ENCODE measurements at regions not wholly inside any gene's neighbourhood (a gene's known extent, or its start where the extent isn't known, plus 50 kb on each side); places are given as distances from the start of the nearest gene placed in this dataset.

- TF ChIP-seq EZH2phosphoT487 (IDR thresholded peaks at IDR 0.05; ENCODE audit: borderline replicate concordance), result no peak
- no peak for TF ChIP-seq CTCF (conservative IDR thresholded peaks at IDR 0.05; ENCODE audit: low read length)
- Histone ChIP-seq H3K4me1 (ENCODE audit: insufficient read depth, low read length, poor library complexity, severe bottlenecking) (no peaks in the 10 kb centered on the region), H2AFZ (ENCODE audit: low read length) (no peak overlapping the region), H3K9me2 (replicated peaks; ENCODE audit: low read depth, low read length) (no peaks in the 10 kb centered on the region), H3F3A (ENCODE audit: low read depth) (no peaks in the 10 kb centered on the region), H3K36me3 (ENCODE audit: insufficient read depth, low read length) (no peaks in the 10 kb centered on the region), H3K79me2 (ENCODE audit: insufficient read depth, low read length) (no peaks in the 10 kb centered on the region), H4K20me1 (ENCODE audit: insufficient read depth, low read length, poor library complexity, severe bottlenecking) (no peaks in the 10 kb centered on the region), H3K9ac (ENCODE audit: low read depth, low read length, poor library complexity, severe bottlenecking) (no peak overlapping the region), H3K4me3 (ENCODE audit: low read length, poor library complexity, severe bottlenecking) (no peak overlapping the region), H3K27me3 (ENCODE audit: insufficient read depth, low read length, poor library complexity, severe bottlenecking) (no peaks in the 10 kb centered on the region), H3K9me3 (ENCODE audit: insufficient read depth, low read depth, low read length) (no peaks in the 10 kb centered on the region), H3K4me2 (ENCODE audit: low read depth, low read length, poor library complexity, severe bottlenecking) (no peak overlapping the region)
Measured at GRCh38 chr13:34164582-34164981, 346.6 kb downstream of the RFC3 start.

GRCh38 chr13:34165158-34165557 lies 347.2 kb downstream of the RFC3 start:
- H2AFZ ChIP-seq (ENCODE audit: low read length), result no peak overlapping the region
- TF ChIP-seq CTCF (conservative IDR thresholded peaks at IDR 0.05; ENCODE audit: low read length) (no peak), EZH2phosphoT487 (IDR thresholded peaks at IDR 0.05; ENCODE audit: borderline replicate concordance) (no peak)
- no peaks in the 10 kb centered on the region for H3K79me2 ChIP-seq (ENCODE audit: insufficient read depth, low read length)
- no peaks in the 10 kb centered on the region for H3K9me3 ChIP-seq (ENCODE audit: insufficient read depth, low read depth, low read length)
- H3K4me2 ChIP-seq (ENCODE audit: low read depth, low read length, poor library complexity, severe bottlenecking), result no peak overlapping the region
- no peak overlapping the region for H3K4me3 ChIP-seq (ENCODE audit: low read length, poor library complexity, severe bottlenecking)
- no peaks in the 10 kb centered on the region for H3K4me1 ChIP-seq (ENCODE audit: insufficient read depth, low read length, poor library complexity, severe bottlenecking)
- H3K9me2 ChIP-seq (replicated peaks; ENCODE audit: low read depth, low read length), result no peaks in the 10 kb centered on the region
- no peaks in the 10 kb centered on the region for H4K20me1 ChIP-seq (ENCODE audit: insufficient read depth, low read length, poor library complexity, severe bottlenecking)
- H3K36me3 ChIP-seq (ENCODE audit: insufficient read depth, low read length), result no peaks in the 10 kb centered on the region
- no peaks in the 10 kb centered on the region for H3F3A ChIP-seq (ENCODE audit: low read depth)
- no peak overlapping the region for H3K9ac ChIP-seq (ENCODE audit: low read depth, low read length, poor library complexity, severe bottlenecking)
- no peaks in the 10 kb centered on the region for H3K27me3 ChIP-seq (ENCODE audit: insufficient read depth, low read length, poor library complexity, severe bottlenecking)

DNA sequence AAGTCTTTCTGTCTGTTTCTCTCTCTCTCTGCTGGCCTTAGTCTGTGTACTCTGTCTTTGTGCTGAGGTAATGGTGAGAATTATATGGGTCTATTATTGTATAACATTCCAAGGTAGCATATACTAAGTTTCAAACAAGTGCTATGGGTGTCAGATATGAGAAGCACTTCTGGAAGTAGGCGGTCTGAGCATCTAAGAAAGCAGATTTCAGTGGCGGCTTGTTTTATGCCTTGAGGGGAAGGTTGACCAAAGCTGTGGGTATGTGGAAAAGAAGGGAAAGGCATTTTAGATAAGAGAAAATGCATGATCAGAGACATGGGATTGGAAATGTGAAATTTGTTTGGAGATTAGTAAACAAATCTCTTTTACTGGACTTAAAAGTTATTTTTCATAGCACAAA lies 348.5 kb downstream of the RFC3 start:
- Histone ChIP-seq H3K27me3 (ENCODE audit: insufficient read depth, low read length, poor library complexity, severe bottlenecking) (no peaks in the 10 kb centered on the region), H3K4me3 (ENCODE audit: low read length, poor library complexity, severe bottlenecking) (no peak overlapping the region), H3F3A (ENCODE audit: low read depth) (no peaks in the 10 kb centered on the region), H3K9ac (ENCODE audit: low read depth, low read length, poor library complexity, severe bottlenecking) (no peak overlapping the region), H3K79me2 (ENCODE audit: insufficient read depth, low read length) (no peaks in the 10 kb centered on the region), H3K9me3 (ENCODE audit: insufficient read depth, low read depth, low read length) (no peaks in the 10 kb centered on the region), H3K4me2 (ENCODE audit: low read depth, low read length, poor library complexity, severe bottlenecking) (no peak overlapping the region), H2AFZ (ENCODE audit: low read length) (no peak overlapping the region), H4K20me1 (ENCODE audit: insufficient read depth, low read length, poor library complexity, severe bottlenecking) (no peaks in the 10 kb centered on the region), H3K9me2 (replicated peaks; ENCODE audit: low read depth, low read length) (no peaks in the 10 kb centered on the region), H3K36me3 (ENCODE audit: insufficient read depth, low read length) (no peaks in the 10 kb centered on the region), H3K4me1 (ENCODE audit: insufficient read depth, low read length, poor library complexity, severe bottlenecking) (no peaks in the 10 kb centered on the region)
- TF ChIP-seq CTCF (conservative IDR thresholded peaks at IDR 0.05; ENCODE audit: low read length) (no peak), EZH2phosphoT487 (IDR thresholded peaks at IDR 0.05; ENCODE audit: borderline replicate concordance) (no peak)
